HL-60 (cell line): ENCODE measurements at regions not wholly inside any gene's neighbourhood (a gene's known extent, or its start where the extent isn't known, plus 50 kb on each side); places are given as distances from the start of the nearest gene placed in this dataset.

Experiments
- DNase-seq, 2 experiments: peaks; one replicate each; pipeline ENCODE4 v3.0.0-alpha.2; 2010 to 2020; ENCODE audit warnings: low read depth in 1 of 2, low spot score in 1 of 2
- H3K27ac ChIP-seq: fragments of 250-450 bp; sonication (Bioruptor Pico); replicated peaks from 2 replicates; pipeline ENCODE4 v1.5.1; 2020; ENCODE audit warnings: mild to moderate bottlenecking, moderate library complexity
- H3K27me3 ChIP-seq: fragments of 250-450 bp; sonication (Bioruptor Pico); 2 replicates; pipeline ENCODE4 v1.5.1; 2021; ENCODE audit warnings: mild to moderate bottlenecking, moderate library complexity; ENCODE audit not compliant: insufficient read depth, poor library complexity, severe bottlenecking
- H3K4me3 ChIP-seq: replicated peaks from 2 replicates; pipeline ENCODE4 v1.5.1; 2011; ENCODE audit warnings: mild to moderate bottlenecking, control low read depth, low read length; ENCODE audit not compliant: insufficient read depth
- CTCF ChIP-seq: IDR thresholded peaks from one replicate; pipeline ENCODE4 v1.5.1; 2011; ENCODE audit warnings: low read length, control low read depth, inconsistent platforms; ENCODE audit not compliant: insufficient read depth
- GABPA ChIP-seq: IDR thresholded peaks from 2 replicates; pipeline ENCODE4 v1.6.1; 2012; ENCODE audit warnings: low read depth
- POLR2AphosphoS5 ChIP-seq: IDR thresholded peaks from 2 replicates; pipeline ENCODE4 v1.6.1; 2012; ENCODE audit warnings: low read depth
- REST ChIP-seq: IDR thresholded peaks from 2 replicates; pipeline ENCODE4 v1.6.1; 2012; ENCODE audit warnings: low read depth; ENCODE audit not compliant: insufficient replicate concordance
- SPI1 ChIP-seq: IDR thresholded peaks from 2 replicates; pipeline ENCODE4 v1.6.1; 2012; ENCODE audit warnings: low read depth, mild to moderate bottlenecking, borderline replicate concordance

GRCh38 chr2:51301381-51301780 is 269.4 kb upstream of the NRXN1 start:
- DNase-seq, result no peak
- no peak overlapping the region for H3K27ac ChIP-seq
- no peak overlapping the region for H3K4me3 ChIP-seq
- TF ChIP-seq SPI1 (no peak), POLR2AphosphoS5 (no peak), CTCF (no peak)
- H3K27me3 ChIP-seq, result no peaks in the 10 kb centered on the region

- no peak for DNase-seq
- Histone ChIP-seq H3K4me3 (no peak overlapping the region), H3K27ac (no peak overlapping the region), H3K27me3 (no peaks in the 10 kb centered on the region)
- TF ChIP-seq POLR2AphosphoS5 (no peak), SPI1 (no peak), GABPA (no peak), REST (no peak), CTCF (no peak)
Observed at GRCh38 chr2:51299370-51299769, 267.4 kb upstream of the NRXN1 start.

- Histone ChIP-seq H3K27me3 (no peaks in the 10 kb centered on the region), H3K4me3 (no peak overlapping the region), H3K27ac (no peak overlapping the region)
- TF ChIP-seq SPI1, result no peak
- DNase-seq, result no peak
Observed at GRCh38 chr2:51297488-51297887, 265.6 kb upstream of the NRXN1 start.

- Histone ChIP-seq H3K27me3 (no peaks in the 10 kb centered on the region), H3K27ac (no peak overlapping the region), H3K4me3 (no peak overlapping the region)
- no peak for DNase-seq
- TF ChIP-seq POLR2AphosphoS5 (no peak), REST (no peak), SPI1 (no peak), GABPA (no peak)
Observed at GRCh38 chr2:51293566-51294200, 261.8 kb upstream of the NRXN1 start.
